GM12865 (cell line): ENCODE measurements at regions not wholly inside any gene's neighbourhood (a gene's known extent, or its start where the extent isn't known, plus 50 kb on each side); places are given as distances from the start of the nearest gene placed in this dataset.
"Not testable (repeated sequence)": the region's sequence is repeated elsewhere in the genome, so short reads cannot be mapped to it uniquely, and the experiment has no call there.

Experiments
- DNase-seq: peaks from one replicate; pipeline ENCODE4 v3.0.0; 2010; ENCODE audit warnings: low read depth
- H3K4me3 ChIP-seq: 2 replicates; pipeline ENCODE4 v1.5.1; 2011; ENCODE audit warnings: mild to moderate bottlenecking, low read depth, low read length, control low read depth
- TF ChIP-seq, protein P1 (sequence below): IDR thresholded peaks from 2 replicates; pipeline ENCODE4 v1.5.1; 2011; ENCODE audit warnings: low read length, control low read depth, low read depth, inconsistent platforms; ENCODE audit not compliant: insufficient read depth; ENCODE audit errors: missing control alignments

DNA sequence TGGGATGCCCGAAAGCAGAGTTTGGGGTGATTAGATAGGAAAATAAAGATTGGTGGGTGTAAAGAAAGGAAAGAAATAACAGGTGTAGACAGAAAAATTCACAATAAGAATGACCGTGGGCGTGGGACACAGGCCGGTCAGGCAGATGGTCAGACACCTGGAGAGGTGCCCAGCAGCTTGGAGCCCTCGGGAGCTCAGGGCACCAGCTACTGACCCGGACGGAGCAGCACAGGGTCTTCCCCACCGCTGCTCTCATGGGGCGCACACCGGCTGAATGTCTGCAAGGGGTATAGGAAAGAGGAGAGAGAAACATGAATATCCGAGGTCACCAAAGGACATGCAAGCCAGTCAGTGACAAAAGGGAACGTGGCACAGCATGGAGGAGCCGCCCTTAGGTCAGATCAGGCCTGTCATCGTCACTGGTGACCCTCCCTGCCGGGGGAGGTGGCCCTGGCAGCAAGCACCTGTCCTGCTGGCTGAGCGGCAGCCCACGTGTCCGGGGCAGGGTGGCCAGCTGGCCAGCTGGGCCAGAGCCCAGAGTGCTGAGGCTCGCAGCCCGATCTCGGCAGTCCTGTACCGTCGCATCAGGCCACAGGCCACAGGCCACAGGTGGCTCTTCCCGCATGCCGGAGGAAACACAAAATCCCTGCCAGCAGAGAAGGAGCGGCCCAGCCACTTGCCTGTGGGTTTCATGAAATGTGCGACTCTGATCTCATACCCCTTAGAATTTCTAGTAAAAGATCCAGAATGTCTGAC is 112.0 kb upstream of the NDUFV2 start:
- TF ChIP-seq, protein P1, sequence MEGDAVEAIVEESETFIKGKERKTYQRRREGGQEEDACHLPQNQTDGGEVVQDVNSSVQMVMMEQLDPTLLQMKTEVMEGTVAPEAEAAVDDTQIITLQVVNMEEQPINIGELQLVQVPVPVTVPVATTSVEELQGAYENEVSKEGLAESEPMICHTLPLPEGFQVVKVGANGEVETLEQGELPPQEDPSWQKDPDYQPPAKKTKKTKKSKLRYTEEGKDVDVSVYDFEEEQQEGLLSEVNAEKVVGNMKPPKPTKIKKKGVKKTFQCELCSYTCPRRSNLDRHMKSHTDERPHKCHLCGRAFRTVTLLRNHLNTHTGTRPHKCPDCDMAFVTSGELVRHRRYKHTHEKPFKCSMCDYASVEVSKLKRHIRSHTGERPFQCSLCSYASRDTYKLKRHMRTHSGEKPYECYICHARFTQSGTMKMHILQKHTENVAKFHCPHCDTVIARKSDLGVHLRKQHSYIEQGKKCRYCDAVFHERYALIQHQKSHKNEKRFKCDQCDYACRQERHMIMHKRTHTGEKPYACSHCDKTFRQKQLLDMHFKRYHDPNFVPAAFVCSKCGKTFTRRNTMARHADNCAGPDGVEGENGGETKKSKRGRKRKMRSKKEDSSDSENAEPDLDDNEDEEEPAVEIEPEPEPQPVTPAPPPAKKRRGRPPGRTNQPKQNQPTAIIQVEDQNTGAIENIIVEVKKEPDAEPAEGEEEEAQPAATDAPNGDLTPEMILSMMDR, result no peak
- no peak for DNase-seq
- H3K4me3 ChIP-seq, result no peak overlapping the region

DNA sequence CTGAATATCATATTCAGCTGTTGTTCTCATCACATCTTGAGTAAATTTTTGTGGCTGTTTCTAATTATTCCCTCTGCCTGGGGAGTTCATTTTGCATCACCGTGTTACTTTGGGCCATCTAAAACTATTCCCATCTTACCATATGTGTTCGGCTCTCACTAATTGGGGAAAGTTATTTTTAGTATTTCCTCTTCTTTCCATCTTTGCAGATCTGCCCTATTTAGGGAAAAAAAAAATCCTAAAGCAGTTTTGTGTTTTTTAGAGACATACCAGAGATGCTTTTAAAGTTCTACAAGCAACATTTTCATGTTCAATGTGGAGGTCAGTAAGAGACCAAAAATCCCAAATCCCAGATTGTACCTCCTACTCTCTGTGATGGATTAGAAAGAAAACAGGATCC is 111.3 kb upstream of the NDUFV2 start:
- H3K4me3 ChIP-seq, result no peak overlapping the region
- no peak for DNase-seq
- TF ChIP-seq, protein P1, result no peak

DNA sequence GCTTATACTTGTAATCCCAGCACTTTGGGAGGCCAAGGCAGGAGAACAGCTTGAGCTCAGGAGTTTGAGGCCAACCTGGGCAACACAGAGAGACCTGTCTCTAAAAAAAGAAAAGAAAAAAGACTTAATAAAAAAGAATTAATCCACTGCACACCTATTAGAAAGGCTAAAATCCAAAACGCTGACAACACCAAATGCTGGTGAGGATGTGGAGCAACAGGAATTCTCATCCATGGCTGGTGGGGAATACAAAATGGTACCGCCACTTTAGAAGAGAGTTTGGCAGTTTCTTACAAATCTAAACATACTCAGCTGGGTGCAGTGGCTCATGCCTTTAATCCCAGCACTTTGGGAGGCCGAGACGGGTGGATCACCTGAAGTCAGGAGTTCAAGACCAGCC is 110.0 kb upstream of the NDUFV2 start:
- not testable (repeated sequence) for H3K4me3 ChIP-seq, DNase-seq

DNA sequence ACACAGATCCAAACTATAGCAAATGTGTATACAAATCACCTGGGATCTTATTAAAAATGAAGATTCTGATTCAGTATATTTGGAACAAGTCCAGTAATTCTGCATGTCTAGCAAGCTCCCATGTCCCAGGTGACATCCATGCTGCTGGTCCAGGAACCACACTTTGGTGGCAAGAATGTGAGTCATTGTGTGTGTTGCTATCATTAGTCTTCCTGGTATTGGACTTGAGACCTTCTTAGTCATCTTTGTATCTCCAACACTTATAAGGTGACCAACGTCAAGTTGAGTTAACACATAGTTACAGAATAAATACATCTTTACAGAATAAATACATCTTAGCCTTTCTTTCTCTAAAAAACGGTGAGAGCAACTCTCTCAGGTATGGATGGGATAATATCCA is 107.9 kb upstream of the NDUFV2 start:
- TF ChIP-seq, protein P1, result no peak
- no peak overlapping the region for H3K4me3 ChIP-seq
- peak; percentile 15 for DNase-seq

DNA sequence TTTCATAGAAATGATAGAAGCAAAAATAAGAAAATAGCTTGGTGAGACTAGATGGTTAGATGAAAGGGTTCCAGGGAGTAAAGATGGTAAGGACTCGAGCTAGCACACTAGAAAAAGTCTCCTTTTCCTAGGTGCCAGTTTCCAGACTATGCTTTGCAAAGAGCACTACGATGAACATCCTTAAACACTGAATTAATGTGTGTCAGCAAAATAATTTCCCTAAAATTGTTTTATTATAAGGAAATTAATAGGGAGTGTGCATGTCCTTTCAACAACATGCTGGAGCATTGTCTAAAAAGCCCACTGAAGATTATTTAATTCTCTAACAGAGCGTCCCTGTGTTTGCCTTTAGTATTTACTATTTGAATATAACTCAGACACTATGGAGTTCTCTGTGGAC is 107.4 kb upstream of the NDUFV2 start:
- H3K4me3 ChIP-seq, result no peak overlapping the region
- TF ChIP-seq, protein P1, result no peak
- no peak for DNase-seq

DNA sequence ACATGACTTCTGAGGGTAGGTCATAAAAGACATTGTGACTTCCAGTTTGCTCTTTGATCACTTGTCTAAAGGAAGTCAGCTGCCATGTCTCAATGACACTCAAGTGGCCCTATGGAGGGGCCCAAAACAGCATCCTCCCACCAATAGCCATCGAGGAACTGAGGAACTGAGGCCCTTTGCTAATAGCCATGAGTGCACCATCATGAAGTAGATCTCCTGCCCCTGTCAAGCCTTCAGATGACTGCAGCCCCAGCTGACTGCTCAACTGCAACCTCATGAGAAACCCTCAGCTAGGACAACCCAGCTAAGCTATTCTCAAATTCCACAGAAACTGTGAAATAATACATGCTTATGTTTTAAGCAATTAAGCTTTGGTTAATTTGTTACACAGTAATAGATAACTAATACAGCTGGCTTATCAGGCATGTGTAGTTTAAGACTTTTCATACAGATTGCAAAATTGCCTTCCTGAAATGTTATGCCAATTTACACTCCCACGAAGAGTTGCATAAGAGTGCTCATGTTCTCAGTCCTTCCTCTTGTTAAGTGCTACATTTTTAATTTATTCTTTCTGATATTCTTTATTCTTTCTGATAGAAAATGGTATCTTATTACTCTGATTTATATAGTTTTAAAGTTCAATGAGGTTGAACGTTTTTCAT is 105.6 kb upstream of the NDUFV2 start:
- TF ChIP-seq, protein P1, result no peak
- H3K4me3 ChIP-seq, result no peak overlapping the region
- DNase-seq, result no peak

DNA sequence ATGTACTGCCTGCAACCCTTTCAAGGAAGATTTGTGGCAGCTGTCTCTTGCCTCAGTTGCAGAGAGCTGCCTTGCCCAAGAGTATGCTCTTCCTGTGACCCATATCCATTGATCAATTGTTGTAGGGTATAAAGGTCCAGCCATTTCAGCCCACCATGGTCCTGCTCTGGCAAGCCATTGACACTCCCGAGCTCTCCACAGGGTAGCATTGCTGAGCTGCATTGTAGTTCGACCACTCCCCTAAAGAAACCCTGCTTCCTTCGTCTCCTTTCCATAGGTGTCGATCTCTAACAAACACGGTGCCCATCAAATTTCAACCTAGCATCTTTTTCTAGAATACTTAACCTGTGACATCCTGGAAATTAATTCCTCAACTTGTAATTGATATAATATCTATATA is 104.9 kb upstream of the NDUFV2 start:
- DNase-seq, result no peak
- TF ChIP-seq, protein P1, result no peak
- no peak overlapping the region for H3K4me3 ChIP-seq
